22Rv1 (cell line): ENCODE measurements at regions not wholly inside any gene's neighbourhood (a gene's known extent, or its start where the extent isn't known, plus 50 kb on each side); places are given as distances from the start of the nearest gene placed in this dataset.
"Not testable (repeated sequence)": the region's sequence is repeated elsewhere in the genome, so short reads cannot be mapped to it uniquely, and the experiment has no call there.

Source experiments
- CTCF ChIP-seq: fragments of 450-650 bp; IDR thresholded peaks from 2 replicates; pipeline ENCODE4 v1.5.1; 2017; ENCODE audit warnings: mild to moderate bottlenecking
- ZFX ChIP-seq: fragments of 450-650 bp; IDR thresholded peaks from 2 replicates; pipeline ENCODE4 v1.6.1; 2017; ENCODE audit warnings: antibody characterized with exemption, borderline replicate concordance

- not testable (repeated sequence) for TF ChIP-seq CTCF, ZFX
Observed at GRCh38 chr2:212786088-212786487, 247.5 kb upstream of the ERBB4 start.
